ENCODE measurements at regions not wholly inside any gene's neighbourhood (a gene's known extent, or its start where the extent isn't known, plus 50 kb on each side); places are given as distances from the start of the nearest gene placed in this dataset.
"Not testable (repeated sequence)": the region's sequence is repeated elsewhere in the genome, so short reads cannot be mapped to it uniquely, and the experiment has no call there.

DNA sequence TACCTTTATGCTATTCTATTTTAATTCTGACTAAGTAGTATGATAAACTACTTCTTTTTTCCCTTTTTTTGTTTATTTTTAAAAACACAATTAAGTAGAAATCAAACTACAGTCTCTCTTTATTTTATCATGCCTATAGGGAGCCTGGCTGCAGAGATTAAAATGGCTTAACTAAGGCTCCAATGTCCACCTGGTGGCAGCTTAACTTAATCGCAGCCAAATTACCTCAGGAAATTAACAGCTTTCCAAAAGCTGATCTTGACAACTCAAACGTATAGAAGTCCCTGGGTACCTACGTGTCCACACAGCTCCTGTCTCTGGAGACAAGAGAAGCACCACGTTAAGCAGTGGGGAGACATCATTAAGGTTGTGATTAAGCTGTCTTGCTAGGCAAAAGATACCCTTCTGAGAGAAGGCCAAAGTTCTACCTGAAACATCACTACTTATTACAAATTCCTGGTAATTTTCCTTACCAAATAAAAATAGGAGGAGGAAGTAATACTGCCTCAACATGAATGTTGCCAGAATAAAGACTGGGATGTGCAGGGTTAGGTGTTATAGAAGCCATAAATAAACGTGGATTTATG lies 63.2 kb upstream of the SNX19 start:
- Histone ChIP-seq H3K27me3 (peaks cover 8% of the 10 kb centered on the region), H3K27ac (no peak overlapping the region), H3K4me1 (no peaks in the 10 kb centered on the region), H3K9me3 (peaks cover 5% of the 10 kb centered on the region), H3K36me3 (no peaks in the 10 kb centered on the region), H3K4me3 (no peak overlapping the region)
- DNase-seq (ENCODE audit: low spot score in 2 of 2) = no peak
- no peak for TF ChIP-seq EP300 (IDR thresholded peaks at IDR 0.05)
- TF ChIP-seq, protein P1, sequence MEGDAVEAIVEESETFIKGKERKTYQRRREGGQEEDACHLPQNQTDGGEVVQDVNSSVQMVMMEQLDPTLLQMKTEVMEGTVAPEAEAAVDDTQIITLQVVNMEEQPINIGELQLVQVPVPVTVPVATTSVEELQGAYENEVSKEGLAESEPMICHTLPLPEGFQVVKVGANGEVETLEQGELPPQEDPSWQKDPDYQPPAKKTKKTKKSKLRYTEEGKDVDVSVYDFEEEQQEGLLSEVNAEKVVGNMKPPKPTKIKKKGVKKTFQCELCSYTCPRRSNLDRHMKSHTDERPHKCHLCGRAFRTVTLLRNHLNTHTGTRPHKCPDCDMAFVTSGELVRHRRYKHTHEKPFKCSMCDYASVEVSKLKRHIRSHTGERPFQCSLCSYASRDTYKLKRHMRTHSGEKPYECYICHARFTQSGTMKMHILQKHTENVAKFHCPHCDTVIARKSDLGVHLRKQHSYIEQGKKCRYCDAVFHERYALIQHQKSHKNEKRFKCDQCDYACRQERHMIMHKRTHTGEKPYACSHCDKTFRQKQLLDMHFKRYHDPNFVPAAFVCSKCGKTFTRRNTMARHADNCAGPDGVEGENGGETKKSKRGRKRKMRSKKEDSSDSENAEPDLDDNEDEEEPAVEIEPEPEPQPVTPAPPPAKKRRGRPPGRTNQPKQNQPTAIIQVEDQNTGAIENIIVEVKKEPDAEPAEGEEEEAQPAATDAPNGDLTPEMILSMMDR (IDR thresholded peaks at IDR 0.05) = peak; percentile 7 to 36
- WGBS = 12% methylated on average over 5 of the region's 5 CpGs

GRCh38 chr11:130980071-130980862 lies 64.0 kb upstream of the SNX19 start:
- no peaks in the 10 kb centered on the region for H3K36me3 ChIP-seq
- no peak for TF ChIP-seq POLR2A (IDR thresholded peaks at IDR 0.05)
- no peak for TF ChIP-seq POLR2AphosphoS5 (IDR thresholded peaks at IDR 0.05)
- no peak for TF ChIP-seq EP300 (IDR thresholded peaks at IDR 0.05)
- TF ChIP-seq, protein P1 (IDR thresholded peaks at IDR 0.05) = no peak
- H3K27ac ChIP-seq = no peak overlapping the region
- WGBS = 83% methylated on average over 5 of the region's 5 CpGs
- H3K9me3 ChIP-seq = peaks cover 5% of the 10 kb centered on the region
- DNase-seq (ENCODE audit: low spot score in 2 of 2) = no peak
- no peak overlapping the region for H3K4me3 ChIP-seq
- no peaks in the 10 kb centered on the region for H3K4me1 ChIP-seq
- peaks cover 8% of the 10 kb centered on the region for H3K27me3 ChIP-seq

GRCh38 chr11:130984241-130984640 lies 68.0 kb upstream of the SNX19 start:
- H3K4me1 ChIP-seq; H3K4me3 ChIP-seq; H3K27ac ChIP-seq; H3K27me3 ChIP-seq; DNase-seq (ENCODE audit: low spot score in 2 of 2); H3K9me3 ChIP-seq; H3K36me3 ChIP-seq: not testable (repeated sequence)
- 93% methylated on average over 16 of the region's 16 CpGs for WGBS

GRCh38 chr11:130992788-130993187 lies 76.5 kb upstream of the SNX19 start:
- no peak overlapping the region for H3K27ac ChIP-seq
- no peaks in the 10 kb centered on the region for H3K36me3 ChIP-seq
- DNase-seq (ENCODE audit: low spot score in 2 of 2) = no peak
- no peak overlapping the region for H3K4me3 ChIP-seq
- TF ChIP-seq, protein P1 (IDR thresholded peaks at IDR 0.05) = no peak
- TF ChIP-seq POLR2A (IDR thresholded peaks at IDR 0.05) = no peak
- TF ChIP-seq POLR2AphosphoS5 (IDR thresholded peaks at IDR 0.05) = no peak
- TF ChIP-seq EP300 (IDR thresholded peaks at IDR 0.05) = no peak
- no peaks in the 10 kb centered on the region for H3K27me3 ChIP-seq
- H3K9me3 ChIP-seq = no peaks in the 10 kb centered on the region
- 88% methylated on average over 7 of the region's 7 CpGs for WGBS
- no peaks in the 10 kb centered on the region for H3K4me1 ChIP-seq

GRCh38 chr11:130994043-130994442 lies 77.8 kb upstream of the SNX19 start:
- Histone ChIP-seq H3K9me3 (no peaks in the 10 kb centered on the region), H3K4me1 (no peaks in the 10 kb centered on the region), H3K27ac (no peak overlapping the region), H3K4me3 (no peak overlapping the region), H3K27me3 (no peaks in the 10 kb centered on the region), H3K36me3 (no peaks in the 10 kb centered on the region)
- DNase-seq (ENCODE audit: low spot score in 2 of 2) = no peak
- TF ChIP-seq EP300 (IDR thresholded peaks at IDR 0.05) (no peak), POLR2A (IDR thresholded peaks at IDR 0.05) (no peak), POLR2AphosphoS5 (IDR thresholded peaks at IDR 0.05) (no peak)
- TF ChIP-seq, protein P1 (IDR thresholded peaks at IDR 0.05) = no peak
- WGBS = 78% methylated on average over 2 of the region's 2 CpGs
